Left kidney (tissue), 1 donor: ENCODE measurements at regions not wholly inside any gene's neighbourhood (a gene's known extent, or its start where the extent isn't known, plus 50 kb on each side); places are given as distances from the start of the nearest gene placed in this dataset.

Experiments used
- DNase-seq: peaks from one replicate; pipeline ENCODE4 v3.0.0-alpha.2; 2013

DNA sequence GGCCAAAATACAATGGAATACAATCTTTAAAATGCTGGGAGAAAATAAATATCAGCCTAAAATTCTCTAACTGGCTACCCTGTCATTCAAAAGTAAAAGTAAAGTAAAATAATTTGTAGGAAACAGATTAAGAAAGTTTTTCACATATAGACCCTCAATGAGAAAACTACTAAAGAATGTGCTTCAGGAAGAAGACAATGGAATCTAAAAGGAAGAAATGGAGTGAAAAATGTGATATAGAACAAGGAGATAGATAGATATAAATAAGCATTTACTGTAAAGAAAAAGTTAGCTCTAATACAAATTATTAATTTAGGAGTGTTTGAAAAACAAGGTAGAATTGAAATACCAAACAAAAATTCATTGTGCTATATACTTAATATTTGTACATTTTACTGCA, 368.6 kb upstream of the MPDZ start:
- no peak for DNase-seq

DNA sequence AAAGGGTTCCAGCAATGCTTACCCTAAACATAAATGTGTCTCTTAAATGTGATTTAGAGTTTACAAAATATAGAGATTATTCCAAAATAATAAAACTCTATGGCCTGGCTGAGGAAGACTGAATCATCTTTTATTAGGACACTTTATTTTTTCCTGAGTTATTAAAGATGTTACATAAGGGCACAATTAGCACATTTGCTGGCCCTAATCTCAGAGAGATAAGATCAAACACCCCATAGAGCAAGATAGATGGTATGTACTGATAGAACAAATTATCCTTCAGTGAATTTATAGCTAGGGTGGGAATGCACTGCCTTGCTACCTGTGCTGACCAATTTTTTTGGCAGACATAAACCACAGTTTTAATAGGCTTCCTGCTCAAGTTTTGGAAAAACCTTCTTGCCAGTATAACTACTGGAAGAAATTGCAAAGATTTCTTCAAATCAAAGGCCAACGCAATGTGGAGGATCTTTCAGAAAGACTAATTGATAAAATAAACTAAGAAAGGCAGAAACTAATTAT, 367.1 kb upstream of the MPDZ start:
- DNase-seq, result no peak

DNA sequence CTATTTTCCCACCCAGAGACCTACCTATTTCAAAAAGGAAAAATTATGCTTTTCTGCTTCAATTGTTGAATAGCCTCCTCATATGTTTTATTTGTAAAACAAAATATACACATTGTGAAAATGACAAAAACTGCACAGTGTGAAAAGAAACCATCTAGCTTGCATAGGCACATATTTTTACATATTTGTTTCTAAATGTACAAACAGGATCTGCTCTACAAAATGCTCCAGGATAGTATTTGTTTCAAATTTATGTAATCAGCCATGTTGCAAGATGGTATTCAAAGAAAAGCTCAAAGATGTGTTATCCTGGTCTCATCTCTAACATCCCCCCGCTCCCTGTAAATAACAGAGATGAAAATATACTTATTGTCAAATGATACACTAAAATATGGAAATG, 366.1 kb upstream of the MPDZ start:
- DNase-seq, result no peak

DNA sequence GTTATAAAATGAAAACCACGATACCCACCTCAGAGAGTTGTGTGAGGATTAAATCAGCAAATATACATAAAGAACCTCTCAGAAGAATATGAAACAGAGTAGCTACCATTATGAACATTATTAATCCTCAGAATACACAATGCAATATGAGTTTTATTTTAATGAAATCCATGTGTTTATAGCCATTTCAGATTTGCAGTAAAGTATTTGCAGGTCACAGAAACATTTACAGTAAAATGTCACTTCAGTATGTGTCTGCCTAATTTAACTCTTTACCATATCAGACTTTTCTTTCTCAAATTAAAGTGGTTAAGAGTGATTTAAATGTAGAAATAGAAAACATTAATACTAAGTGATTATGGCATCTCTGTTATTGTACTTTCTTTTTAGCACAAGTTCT, 365.2 kb upstream of the MPDZ start:
- no peak for DNase-seq

DNA sequence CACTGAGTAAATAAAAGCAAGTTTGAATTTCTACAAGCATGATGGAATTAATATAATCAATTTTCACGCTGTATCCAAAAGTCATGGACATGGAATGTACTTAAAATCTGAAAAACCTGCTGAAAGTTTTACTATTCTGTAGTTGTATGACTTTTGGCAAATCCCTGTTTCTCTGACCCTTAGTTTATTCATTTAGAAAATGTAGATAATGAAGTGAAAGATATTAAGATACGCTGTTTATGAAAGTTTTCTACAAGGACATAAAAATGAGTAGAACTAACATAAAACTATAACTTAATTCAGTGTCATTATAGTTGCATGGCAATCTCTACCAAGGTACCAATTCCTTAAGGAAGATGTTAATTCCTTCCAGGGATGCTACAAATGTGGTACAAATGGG, 363.2 kb upstream of the MPDZ start:
- no peak for DNase-seq

DNA sequence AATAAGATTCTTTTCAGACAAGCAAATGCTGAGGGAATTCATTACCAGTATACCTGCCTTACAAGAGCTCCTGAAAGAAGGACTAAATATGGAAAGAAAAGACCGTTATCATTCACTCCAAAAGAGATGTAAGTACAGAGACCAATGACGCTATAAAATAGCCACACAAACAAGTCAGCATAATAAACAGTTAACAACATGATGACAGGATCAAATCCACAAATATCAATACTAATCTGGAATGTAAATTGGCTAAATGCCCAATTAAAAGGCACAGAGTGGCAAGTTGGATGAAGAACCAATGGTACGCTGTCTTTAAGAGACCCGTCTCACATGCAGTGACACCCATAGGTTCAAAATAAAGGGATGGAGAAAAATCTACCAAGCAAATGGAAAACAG, 349.6 kb upstream of the MPDZ start:
- DNase-seq, result no peak

DNA sequence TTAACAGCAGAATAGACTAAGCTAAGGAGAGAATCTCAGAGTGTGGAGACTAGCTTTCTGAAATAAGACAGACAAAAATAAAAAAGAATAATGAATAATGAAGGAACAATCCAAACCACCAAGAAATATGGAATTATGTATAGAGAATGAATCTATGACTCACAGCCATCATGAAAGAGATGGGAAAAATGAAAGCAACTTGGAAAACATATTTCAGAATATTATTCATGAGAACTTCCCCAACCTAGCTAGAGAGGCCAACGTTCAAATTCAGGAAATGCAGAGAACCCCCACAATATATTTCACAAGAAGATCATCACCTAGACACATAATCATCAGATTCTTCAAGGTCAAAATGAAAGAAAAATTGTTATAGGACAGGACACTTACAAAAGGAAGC, 349.0 kb upstream of the MPDZ start:
- no peak for DNase-seq

DNA sequence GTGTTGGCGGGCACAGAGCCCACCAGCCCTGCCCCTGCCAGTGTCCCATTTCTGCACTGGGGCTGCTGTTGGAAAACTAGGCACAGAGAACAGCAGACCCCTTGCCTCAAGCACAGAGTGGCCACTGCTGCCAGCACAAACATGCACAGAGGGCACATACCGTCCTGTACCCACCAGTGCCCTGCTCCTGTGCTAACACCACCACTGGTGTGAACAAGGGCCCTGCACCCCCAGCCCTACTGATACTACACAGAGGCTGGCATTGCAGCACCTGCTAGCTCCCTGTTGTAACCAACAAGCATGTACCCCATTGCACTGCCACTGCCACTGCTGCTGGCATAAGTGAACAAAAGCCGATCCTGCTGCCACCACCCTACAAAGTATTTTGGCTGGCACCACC, 348.0 kb upstream of the MPDZ start:
- DNase-seq, result no peak

DNA sequence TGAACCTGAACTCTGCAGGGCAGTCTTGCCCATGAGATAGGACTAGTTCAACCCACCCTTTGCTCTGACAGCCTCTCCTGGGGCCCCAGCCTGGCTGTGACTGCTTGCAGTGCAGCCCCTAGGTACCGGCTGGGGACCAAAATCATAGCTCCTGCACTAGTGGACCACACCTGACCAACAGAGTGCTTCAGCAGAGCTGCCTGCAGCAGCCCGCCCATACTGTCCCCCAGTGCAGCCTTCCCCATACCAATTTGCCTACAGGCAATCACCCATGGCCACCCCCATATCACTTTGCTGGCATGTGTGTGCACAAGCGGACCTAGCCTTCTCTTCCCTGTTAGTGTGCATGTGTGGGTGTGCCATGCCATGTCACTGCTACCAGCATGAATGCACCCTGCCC, 347.6 kb upstream of the MPDZ start:
- no peak for DNase-seq

DNA sequence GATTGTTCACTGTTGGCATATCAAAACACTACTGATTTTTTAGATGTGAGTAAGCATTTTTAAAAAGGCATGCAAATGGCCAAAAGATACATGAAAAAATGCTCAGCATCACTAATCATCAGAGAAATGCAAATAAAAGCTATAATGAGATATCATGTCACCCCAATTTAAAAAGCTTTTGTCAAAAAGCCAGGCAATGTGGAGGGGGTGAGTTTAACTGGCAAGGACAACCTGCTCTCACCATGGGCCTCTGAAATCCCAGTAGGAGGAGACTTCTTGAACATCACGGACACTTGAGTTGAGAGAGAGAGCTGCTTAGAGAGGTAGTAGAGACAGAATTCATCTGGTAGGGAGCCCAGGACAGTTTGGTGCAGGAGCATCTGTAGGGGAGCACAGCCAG, 347.1 kb upstream of the MPDZ start:
- no peak for DNase-seq

DNA sequence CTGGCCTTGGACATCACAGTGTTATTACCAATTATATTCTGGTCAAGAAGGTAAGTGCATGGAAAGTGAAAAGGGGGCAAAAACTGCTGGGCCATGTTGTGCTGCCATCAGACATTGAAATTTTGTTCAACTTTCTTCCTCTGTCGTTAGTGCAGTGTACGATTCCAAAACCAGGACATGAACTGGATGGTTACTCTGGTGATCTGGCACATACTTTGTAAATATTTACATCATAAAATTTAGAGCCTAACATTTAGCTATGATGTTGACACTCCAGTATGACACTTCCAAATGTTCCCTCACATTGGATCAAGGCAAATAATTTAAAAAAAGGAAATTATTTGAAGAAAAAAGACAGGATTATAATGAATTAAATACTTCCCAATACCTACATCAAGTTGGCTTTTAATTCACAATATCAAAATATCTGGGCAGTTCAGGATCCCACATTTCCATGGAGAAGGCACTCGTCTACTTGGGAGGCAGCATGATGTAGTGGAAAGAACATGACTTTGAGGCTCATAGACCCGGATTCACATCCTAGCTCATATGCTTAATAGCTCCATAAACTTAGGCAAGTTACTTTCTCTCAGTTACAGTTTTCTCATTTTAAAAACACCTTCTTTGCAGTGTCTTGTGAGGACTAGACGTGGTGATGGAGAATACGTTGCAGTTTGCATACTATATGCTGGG, 342.5 kb upstream of the MPDZ start:
- no peak for DNase-seq

DNA sequence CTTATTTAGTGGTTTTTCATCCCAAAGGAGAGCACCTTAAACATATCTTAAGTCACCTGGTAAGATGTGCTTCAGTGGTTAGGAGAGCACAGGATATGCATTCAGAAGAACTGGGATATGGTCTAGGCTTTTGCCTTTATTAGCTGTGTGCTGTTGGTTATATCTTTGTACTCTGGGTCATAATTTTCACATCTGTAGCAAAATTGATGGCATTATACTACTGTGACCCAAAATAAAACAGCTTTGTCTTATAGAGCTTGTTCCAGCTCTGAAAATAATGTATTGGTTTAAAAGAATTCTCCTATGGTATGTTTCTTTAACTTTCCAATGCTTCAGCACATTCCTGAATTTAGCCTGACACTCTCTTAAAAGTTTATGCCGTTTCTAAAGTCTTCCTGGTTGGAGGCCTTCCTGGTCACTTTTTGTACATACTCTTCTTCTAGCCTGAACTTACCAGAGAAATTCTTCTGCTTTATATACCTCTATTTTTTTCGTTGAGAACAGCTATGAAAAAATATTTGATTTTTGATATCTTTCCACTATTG, 337.1 kb upstream of the MPDZ start:
- no peak for DNase-seq

DNA sequence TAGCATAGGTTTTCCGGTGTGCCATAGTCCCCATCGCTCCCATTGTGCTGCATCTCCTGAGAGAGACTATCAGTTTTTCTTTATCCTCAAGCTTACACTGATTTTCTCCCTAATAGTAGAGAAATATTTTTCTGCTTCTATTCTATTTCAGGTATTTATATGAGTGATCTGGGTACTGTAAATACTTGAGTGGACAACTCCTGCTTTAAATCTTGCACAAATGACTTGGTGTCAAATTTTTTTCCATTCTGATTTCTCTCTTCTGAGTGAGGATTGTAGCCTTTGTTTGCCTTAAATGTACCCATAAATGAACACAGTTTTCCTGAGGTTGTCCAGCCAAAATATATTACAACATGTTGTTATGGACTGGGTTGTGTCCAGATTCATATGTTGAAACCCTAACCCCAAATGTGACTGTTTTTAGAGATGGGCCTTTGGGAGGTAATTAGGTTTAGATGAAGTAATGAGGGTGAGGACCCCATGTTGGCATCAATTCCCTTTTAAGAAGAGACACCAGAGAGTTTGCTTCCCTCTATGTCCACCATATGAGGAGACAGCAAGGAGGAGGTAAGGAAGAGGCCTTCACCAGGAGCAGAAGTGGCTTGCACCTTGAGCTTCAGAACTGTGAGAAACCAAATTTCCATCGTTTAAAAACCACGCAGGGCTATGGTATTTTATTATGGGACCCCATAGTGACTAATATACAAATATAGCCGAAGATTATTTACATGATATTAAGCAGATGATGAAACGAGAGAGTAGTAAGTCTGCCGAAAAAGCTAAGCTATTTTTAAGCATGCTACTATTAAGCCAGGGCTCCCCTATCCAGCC, 336.4 kb upstream of the MPDZ start:
- no peak for DNase-seq

DNA sequence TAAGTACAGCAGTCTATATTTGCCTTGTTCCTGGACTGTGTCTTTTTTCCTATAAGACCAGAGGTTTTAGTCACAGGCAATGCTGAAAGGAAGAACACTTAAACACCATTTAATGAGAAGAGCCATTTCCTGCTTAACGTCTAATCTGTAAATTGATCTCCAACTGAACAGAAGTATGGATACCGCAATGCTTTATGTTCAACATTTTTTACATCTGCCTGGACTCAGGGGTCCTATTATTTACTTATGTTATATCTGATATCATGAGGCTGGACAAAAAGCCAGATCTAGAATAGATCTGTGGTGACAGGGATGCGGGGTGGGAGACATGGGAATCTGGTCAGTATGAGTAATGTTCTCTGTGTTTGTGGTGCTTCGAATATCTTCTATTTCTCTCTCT, 334.6 kb upstream of the MPDZ start:
- no peak for DNase-seq

DNA sequence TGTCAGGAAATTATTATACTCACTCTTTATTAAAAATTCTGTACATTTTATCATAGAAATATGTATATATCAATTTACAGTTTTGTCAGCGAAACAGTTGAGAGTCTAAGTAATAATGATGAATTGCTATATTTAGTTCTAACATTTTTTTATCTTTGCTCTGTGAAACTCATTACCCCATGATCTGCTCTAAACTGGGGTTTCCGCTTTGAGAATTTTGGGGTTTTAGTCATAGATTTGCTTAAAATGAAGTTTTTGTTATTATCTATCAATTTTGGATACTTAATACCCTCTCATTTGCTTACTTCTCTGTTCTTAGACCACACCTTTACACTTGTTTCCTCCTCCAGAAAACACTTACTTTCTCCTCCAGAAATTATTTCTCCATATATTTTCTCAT, 333.8 kb upstream of the MPDZ start:
- no peak for DNase-seq

DNA sequence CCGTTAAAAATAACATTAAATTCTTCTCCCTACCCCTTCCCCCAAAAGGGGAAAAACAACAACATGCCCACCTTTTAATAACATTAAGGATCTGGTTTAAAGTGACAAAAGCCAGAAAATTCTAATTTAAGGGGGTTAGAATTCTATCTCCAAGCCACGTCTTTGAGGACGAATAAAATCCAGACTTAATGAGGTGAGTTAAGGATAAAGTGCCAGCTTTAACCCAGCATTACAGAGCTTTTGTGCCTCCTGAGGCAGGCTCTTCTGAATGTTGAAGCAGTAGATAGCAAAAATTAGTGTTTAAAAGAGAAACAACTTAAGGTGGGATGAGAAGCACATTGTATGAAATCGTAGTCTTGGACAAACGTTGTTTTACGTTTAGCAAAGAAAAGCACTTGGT, 329.0 kb upstream of the MPDZ start:
- DNase-seq, result no peak

DNA sequence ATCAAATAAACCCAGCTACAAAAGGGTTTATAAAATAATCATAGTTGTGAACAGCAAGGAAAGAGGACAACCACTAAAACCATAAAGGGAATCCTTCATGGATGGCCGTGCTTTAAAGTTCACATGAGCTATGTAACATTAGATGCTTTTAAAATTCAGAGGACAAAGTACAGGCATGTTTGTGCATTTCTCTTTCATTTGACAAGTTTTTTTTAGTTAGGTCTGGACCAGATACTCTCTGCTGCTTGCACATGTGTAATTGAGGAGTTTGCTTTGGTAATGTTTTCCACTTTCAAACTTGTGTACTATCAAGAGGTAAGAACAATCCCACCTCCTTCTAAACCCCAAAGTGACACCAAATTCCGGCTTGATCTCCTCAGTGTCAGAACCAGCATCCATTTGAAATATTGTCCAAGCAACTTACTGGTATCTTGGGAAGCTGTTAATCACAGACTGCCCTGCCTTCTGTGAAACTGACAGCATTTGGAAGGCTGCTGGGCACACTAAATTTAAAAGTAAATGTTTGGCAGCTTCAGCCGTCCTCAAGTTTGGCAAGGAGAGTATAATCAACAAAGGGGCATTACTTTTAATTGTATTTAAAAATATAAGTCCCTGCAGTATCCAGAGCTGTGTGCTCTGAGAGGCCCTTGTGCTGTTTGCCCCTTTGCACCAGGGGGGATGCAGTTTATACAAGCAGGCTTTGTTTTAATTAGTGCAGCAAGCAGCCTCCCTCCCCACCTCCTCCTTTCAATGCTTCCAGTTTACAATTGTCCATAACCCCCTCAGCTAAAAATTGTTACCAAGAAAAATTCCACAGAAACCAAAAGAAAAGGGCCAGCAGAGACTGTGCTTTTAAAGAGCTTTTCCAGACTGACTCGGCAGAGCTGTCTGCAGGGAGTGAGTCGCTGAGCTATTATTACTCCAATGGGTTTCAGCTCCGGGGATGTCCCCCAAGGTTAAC, 328.3 kb upstream of the MPDZ start:
- no peak for DNase-seq

DNA sequence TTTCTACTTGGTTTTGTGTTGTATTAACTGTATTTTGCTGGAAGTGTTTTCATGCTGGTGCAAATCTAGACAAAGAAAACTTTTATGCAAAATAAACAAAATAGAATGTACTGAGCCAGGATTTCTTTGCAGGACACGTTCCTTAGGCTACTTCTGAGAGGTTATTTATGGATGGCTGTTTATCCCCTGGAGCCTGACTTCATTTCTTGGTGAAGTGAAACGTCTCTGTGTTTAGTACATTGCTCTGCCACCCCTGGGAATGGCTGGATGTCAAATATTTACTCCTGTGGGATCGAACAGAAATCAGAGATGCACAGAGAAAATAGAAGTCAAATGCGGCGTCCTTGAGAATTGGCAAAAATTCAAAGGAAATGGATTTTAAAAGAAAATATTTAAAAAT, 327.1 kb upstream of the MPDZ start:
- DNase-seq, result no peak

DNA sequence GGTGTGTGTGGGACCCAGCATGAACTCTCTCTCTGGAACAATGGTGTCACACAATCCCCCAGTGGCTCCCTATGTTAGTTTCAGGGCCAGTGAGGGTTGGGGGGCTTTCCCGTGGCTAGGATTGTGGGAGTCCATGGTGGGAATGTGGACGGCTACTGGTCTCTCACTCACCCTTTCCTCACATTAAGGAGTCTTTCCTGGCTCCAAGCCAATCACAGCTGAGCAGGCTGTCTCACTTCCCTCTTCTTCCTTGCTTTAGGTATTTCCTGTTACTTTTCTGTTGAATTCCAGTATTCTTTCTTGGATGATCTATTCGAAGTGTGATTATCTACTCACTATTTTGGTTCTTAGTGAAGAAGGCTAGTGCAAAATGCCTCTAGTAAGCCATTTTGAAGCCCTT, 324.4 kb upstream of the MPDZ start:
- DNase-seq, result no peak

DNA sequence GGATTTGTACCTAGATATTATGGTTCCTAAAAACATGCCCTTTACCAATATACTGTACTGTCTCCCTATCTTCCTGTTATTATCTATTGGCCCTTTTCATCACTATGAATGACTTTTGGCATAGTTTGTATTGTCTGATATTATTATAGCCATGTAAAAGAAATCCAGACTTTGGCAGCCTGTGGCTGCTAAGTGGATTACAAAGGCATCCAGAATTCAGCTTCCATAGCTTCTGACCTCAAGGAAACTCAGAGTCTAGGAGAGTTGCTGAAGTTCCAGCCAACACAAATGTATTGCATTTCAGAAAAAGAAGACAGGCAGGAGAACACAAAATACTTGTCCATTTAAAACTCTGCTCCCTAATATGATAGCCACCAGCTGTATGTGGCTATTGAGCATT, 319.2 kb upstream of the MPDZ start:
- no peak for DNase-seq

DNA sequence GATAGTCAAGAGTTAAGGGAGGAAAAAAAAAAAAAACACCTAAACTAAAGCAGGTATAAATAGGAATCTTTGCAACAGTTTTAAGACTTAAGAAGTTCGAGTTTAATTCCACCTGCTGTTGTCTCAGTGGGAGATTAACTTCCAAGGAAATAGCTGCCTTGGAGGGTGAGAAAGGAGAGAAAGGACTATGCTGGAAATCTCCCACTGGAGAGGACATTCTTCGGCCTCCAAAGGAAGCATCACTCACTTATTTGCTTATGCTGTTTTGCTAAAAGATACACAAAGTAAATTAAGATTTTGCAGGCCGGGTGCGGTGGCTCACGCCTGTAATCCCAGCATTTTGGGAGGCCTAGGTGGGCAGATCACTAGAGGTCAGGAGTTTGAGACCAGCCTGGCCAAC, 317.9 kb upstream of the MPDZ start:
- no peak for DNase-seq

DNA sequence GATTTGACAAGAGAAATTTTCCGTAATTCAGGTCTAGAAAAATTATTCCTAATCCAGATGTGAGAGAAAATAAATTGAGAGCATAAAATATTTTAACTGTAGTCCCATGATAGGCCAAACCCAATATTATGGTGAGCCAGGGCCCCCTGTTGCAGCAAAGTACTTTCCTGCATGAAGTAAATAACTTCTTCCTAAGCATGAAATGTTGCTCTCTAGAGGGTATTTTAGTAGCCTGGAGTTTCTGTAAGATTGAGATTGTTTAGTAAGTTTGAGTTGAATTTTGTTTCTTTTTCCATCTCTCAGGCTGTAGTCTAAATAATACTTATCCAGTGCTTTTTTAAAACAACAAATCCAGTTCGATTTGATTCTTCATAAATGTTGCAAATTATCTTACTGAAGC, 317.5 kb upstream of the MPDZ start:
- no peak for DNase-seq
